ENCODE measurements at regions not wholly inside any gene's neighbourhood (a gene's known extent, or its start where the extent isn't known, plus 50 kb on each side); places are given as distances from the start of the nearest gene placed in this dataset.

GRCh38 chr3:168977716-168978374 is 685.7 kb downstream of the MECOM start:
- TF ChIP-seq CTCF (IDR thresholded peaks at IDR 0.05; ENCODE audit: low read length): no peak
- no peak for TF ChIP-seq EZH2 (optimal IDR thresholded peaks at IDR 0.05; ENCODE audit: low read depth, low read length)
- no peak for TF ChIP-seq EZH2phosphoT487 (IDR thresholded peaks at IDR 0.05; ENCODE audit: low read length)

All from MM.1S (cell line).